Epithelial cell of prostate (primary cell): ENCODE measurements at regions not wholly inside any gene's neighbourhood (a gene's known extent, or its start where the extent isn't known, plus 50 kb on each side); places are given as distances from the start of the nearest gene placed in this dataset.

Source experiments
- DNase-seq: peaks from one replicate; pipeline ENCODE4 v3.0.0-alpha.2; 2011; ENCODE audit warnings: low read depth, low spot score
- H3K27ac ChIP-seq: fragments of 450-650 bp; 2 replicates; pipeline ENCODE4 v1.5.1; 2017; ENCODE audit warnings: mild to moderate bottlenecking

DNA sequence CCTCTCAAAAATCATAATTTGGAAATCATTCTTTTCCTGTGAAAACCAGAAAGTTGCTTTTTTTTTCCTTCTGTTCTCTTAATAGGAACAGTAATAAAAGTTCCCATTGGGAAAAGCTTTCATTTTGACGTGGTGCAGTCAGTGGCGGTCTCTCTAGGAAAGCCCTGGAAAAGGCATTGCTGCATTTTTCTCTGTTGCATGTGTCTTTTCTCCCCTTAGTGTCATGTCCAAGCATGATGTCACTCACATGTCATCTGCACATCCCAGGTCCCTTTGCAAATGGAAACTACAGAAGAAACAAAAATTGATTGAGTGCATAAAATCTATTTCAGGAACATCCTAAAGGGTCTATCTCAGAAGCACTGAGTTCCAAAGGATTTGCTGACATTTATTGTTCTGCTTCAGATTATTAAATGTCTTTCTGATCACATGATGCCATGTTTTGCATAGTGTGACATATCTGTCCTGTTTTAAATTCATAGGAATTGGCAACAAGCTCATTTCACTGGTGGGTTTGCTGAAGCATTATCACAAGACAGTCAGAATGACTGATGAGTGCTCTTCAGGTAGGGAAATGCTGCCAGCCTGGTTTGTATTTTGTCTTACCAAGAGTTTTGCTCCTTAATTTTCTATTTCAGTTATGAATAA is 208.7 kb downstream of the SOX4 start:
- H3K27ac ChIP-seq: no peak overlapping the region
- no peak for DNase-seq

DNA sequence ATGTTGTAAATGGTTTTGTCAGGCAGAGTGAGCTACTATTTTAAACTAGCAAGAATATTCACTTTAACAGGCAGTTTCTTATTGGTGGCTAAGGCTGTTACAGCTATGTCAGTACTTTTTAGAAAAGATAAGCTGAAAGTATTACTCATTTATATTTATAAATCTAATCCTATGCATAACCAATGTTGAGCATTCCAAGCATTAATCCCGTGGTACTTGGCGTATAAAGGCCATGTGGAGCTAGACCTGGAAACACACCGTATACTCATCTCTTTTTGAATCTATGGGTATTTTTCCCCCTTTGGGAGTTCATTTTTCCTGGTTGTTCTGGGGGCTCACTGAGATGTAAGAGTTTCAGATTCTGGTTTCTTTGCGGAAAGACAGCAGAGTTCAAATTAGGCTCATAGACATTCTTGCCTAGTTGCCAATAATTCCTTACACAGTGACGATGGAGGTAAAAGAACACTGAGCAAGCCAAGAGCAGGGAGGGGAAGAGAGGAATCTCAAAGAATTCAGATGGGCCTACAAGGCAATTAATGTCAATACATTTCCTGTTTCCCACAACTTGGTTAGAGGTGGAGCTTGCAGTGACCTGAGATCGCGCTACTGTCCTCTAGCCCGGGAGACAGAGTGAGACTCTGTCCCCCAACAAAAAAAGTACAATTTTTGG is 211.5 kb downstream of the SOX4 start:
- DNase-seq: no peak
- no peak overlapping the region for H3K27ac ChIP-seq

DNA sequence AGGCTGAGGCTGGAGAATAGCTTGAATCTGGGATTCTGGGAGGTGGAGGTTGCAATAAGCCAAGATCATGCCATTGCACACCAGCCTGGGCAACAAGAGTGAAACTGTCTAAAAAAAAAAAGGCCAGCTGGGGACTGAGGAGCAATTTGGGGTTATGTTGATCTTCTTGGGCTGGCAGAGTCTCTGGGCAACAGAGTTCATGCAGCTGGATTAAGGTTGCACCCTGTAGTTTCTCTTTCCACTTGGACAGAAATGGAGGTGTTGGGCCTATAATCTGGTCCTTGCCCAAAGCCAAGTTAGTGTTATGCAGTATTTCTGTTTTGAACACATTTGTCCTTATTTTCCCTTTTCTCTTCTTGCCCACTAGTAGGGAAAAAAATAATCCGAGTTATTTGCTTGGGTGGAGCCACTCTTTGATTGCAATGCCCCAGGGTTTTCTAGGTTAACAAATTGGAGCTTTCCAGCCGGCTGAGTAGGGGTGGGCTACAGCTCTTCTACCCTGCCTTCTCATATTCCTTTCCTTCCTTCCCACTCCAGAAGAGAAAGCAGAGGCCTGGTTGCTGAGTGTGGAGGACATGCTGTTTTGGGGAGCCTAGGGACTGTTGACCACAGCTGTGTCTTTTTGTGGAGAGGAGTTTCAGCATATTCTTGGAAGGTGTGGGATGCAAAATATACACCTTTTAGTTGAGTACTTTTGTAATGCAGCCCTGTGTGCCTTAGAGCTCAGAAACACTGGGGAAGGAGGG is 213.9 kb downstream of the SOX4 start:
- DNase-seq: no peak
- no peak overlapping the region for H3K27ac ChIP-seq

DNA sequence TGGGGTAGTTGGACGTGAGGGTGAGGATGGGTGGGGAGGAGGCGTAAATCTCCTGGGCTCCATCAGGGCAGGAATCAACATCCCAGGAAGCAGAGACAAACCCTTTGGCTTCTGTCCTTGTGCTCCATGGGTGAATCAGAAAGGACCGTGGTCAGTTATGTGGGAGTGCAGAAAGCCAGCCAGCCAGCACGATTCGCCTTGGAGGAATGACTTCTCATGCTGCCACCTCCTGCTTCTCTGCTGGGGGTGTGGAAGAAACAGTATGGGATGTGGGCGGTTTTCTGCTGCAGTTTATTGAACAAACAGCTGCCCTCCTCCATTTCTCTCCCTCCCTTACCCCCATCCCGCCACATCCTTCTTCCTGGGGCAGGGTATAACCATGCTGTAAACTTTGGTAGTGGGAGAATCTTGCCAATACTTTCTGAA is 214.5 kb downstream of the SOX4 start:
- no peak overlapping the region for H3K27ac ChIP-seq
- DNase-seq: no peak

DNA sequence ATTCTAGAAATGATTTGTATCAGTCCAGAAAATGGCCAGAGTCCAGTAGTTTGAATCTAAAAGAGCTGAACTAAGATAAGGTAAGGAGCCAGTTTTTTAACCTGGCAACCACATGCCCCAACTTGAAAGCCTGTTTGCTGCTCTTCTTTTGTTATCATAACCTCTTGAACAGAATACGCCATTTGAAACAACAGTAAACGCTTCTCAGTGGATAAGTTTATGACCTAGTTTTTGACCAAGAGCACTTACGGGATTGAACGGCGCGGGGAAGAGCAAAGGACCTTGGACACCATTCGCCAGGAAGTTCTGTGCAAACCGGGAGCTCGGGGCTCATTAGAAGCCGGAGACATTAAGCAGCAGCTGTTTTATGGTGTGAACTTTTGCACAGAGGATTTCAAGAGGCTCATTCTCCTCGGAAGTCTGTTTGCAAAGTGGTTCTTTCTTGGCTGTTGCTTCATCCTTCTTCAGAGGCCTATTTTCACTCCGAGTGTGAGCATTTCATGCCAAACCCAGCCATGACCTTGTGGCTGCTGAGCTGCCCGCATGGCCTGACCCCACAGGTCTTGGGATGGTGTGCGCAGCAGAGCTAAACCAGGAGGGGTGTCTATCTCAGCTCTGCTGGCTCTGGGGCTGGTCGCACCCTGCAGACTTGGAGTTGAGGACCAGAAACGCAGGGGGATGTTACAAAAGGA is 215.1 kb downstream of the SOX4 start:
- no peak overlapping the region for H3K27ac ChIP-seq
- DNase-seq: no peak

DNA sequence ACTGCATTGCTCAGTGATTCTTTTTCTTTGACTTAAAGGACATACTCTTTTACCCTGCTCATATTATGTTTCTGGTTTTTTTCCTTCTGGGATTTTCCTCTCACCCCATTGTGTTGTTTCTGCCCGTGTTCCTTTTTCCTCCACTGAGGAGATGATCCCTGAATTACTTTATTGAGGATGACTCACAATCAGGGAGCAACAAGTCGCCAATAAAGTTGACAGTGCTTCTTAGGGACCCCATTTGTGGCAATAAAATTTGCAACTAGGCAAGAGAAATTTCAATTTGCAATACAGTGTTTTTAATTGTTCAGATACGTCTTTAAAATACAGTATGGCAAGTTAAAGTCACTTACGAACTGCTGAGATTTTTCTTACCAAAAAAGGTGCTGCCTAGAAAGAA is 217.9 kb downstream of the SOX4 start:
- DNase-seq: no peak
- H3K27ac ChIP-seq: no peak overlapping the region

DNA sequence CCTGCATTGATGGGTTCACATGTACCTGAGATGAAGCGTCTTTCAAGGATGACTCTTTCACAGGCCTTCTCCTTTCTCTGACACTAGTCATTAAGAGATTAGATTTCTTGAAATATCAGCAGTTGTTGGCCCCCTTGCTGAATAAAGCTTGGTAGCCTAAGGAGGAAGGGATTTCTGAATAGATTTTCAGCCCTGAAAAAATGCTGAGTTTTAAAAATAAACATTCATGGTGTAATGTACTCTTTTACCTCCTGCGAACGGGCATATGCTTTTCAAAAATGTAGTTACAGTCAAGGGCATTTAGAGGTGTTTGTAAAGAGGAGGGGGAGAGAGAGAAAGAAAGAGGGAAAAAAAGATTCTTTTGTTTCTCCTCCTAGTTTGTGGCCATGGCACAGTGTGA is 222.7 kb downstream of the SOX4 start:
- no peak for DNase-seq
- no peak overlapping the region for H3K27ac ChIP-seq

DNA sequence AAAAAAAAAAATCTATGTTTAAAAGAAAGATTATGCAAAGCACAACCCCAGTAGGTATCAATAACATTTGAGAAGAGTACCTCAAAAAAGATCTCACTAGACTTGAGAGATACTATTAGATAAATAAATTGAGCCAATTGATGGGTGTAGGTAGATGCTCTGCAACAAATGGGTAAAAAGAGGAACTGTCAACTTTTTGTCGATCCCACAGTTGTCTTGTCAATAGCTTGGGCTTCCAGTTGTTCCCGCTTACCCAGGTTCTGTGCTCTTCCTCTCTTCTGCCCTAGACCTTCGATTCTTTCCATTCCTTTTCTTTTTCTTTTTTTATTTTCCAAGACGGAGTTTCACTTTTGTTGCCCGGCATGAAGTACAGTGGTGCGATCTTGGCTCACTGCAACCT is 226.9 kb downstream of the SOX4 start:
- H3K27ac ChIP-seq: no peak overlapping the region
- no peak for DNase-seq

DNA sequence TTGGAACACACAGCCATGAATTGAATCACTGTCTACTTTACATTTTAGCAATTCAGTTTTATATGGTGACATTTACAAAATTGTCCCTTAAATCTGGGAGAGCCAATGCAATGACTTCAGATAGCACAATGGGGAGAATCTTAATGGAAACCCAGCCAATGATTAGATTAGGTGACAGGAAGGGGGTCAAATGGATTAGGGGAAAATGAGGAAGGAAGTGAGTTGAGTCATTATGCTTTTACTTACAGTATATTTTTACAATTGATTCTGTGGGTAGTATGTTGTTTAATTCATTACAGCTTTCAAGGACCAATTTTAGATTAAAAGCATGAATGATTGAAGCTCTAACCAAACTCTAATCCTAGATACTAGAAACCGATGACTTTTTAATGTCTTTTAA is 229.8 kb downstream of the SOX4 start:
- H3K27ac ChIP-seq: no peak overlapping the region
- no peak for DNase-seq

DNA sequence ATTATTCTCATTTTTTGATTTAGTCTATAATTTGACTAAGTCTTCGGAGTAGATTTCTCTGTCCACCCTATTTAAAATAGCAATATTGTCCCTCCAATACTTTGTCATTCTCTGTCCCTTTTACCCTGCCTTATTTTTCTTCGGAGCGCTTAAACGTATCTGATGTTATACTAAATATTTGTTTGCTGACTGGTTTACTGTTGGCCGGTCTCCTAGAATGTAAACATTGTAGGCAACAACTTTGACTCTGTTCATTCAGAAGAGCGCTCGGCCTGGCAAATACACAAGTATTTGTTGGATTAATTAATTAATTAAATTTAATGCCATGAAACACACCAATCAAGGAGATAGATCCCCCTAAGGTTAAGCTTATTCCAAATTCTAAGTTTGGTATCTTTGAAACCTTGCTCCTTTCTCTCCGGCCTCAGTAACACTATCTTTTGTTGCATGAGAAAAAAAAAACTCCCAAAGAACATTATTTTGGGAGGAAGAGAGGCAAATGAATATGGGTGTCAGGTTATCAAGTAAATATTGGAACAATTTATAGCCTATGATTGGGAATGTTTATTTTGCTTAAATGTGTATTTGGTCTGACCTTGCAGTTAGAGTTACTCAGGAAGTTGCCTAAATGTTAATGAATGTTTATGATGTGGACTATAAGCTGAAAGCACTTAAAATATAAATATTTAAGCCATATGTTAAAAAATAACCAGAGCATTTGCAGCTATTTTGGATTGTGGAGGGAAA is 231.1 kb downstream of the SOX4 start:
- no peak for DNase-seq

DNA sequence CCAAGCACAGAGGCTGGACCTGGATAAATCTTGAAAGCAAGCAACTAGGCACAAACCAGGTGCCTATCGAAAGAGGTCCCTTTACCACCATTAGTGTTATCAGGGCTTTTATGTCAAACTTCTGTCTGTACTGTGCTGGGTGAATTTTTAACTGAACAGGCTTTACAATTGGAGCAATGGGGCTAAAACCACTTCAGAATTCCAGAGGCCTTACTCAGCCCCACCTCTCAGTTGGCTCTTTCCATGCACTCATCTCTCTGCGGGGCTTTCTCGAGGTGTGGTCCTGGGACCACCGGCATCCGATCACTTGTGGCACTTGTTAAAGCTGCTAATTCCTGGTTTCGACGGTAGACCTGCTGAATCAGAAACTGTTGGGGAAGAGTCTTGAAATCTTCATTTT is 232.5 kb downstream of the SOX4 start:
- H3K27ac ChIP-seq: no peak overlapping the region
- no peak for DNase-seq

More for the DNA sequence above, 231.1 kb downstream of the SOX4 start:
- H3K27ac ChIP-seq: no peak overlapping the region

DNA sequence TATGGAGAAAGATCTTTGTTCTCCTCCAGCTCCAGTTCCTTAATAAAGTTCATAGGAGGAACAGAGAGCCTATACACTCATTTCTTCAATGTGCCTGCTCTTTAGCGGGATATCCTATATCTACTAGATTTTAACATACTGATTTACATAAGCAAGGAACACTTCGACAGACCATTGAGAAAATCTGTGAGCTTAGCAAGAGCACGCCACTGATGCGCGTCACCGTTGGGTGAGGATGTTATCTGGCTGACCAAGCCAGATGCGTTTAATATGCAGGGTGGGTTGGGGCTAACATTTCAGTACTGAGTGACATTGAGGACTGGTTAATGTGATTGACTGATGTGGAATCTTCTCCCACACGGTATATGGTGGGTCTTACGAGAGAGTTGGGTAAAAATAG is 233.4 kb downstream of the SOX4 start:
- DNase-seq: no peak
- H3K27ac ChIP-seq: no peak overlapping the region

DNA sequence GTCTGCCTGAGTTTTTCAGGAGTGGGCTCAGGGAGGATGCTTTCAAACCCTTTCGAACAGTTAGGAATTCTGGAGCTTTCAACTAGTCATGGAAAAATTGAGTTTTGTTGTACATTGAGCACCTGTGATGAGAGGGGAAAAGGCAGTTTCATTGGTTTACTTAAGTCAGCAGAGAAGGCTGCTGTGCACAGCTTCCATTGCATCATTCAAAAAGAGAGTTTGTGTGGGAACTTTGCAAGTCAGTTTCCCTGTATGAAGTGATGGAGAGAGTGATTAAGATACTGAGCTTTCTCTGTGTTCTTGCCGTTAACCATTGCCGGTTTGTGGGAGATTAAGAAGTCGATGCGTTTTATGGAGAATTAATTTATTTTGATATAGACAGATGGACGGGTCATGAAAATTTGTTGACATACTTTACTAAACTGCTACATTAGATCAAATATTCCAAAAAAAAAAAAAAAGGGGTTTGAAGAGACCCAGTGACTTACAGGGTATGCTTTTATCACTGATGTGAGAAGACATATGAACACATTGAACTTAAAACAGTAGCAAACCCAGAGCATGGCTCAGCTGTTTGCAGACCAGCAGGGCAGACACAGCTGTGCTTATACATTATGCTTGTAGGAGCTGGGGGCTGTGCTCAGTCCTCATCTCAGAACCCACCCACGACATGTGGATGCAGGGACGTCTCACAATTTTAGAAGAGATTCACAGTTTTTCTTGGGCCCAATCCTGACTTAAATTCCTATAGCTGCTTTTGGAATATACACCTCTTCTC is 234.1 kb downstream of the SOX4 start:
- no peak overlapping the region for H3K27ac ChIP-seq
- DNase-seq: no peak

DNA sequence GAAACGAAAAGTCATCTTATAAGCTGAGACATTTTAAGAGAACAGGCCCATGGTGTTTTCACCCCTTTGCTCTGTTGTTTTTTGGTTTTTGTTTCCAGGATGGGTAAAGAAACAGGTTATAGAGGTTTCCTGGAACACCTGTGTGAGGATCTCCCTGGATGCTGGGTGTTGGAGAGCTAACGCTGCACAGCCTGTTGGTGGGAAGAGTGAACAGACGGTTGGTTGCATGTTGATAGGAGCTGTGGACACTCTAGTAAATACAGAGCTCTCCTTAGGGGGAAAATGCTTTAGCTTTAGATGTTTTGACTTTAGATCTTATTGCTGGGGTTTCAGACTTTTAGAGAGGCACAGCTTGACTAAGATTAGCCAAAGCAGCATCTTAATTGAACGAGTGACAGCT is 235.2 kb downstream of the SOX4 start:
- DNase-seq: no peak
- H3K27ac ChIP-seq: no peak overlapping the region

DNA sequence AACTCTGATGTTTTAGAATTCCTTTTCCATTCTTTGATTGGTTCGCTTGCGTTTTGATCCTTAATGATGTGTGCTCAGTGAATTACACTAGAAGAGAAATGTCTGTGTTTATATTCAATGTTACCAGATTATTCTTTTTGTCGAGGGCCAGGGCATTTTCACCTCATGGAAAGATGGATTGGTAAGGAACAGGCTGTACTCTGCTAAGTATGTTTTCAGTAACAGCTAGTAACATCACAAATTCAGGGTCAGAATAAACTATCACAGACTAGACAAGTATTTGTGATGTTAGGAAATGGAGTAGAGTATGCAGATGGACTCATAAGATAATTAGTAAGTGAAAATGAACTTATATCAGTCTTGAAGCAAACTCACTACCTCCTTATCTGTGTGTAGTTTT is 235.6 kb downstream of the SOX4 start:
- no peak for DNase-seq
- no peak overlapping the region for H3K27ac ChIP-seq

DNA sequence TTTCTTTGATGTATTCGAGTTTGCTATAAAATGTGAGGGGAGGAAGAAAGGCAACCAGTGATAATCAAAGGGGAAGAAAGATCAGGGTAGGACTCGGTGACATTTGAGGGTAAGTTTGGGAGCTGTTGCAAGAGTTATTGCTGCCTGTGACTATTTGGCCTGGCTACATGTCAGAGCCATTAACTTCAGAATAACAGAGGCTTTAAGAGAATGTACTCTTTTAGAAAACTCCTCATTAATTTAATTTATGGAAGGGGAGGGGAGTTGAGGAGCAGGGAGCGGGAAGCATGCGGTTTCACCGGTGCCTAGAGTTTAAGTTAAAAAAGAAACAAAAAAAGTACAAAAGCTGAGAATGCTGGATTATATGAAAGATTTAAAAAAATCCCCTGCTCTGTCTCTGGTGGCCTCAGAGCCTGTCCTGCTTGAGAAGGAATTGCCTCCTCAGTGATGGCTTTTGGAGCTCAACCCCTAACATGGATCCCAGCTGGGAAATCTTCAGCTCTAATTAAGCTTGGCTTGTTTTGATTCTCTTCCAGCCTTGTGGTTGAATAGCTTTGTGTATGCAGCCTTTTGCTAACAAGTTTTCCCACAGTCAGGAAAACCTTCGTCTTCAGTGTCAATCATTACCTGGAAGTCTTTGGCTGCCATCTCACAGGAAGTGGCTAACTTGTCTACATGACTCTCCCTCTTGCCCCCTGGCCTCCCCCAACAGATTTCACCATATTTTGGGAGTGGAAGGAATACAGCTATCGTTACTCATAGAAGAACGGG is 238.2 kb downstream of the SOX4 start:
- no peak for DNase-seq
- no peak overlapping the region for H3K27ac ChIP-seq

DNA sequence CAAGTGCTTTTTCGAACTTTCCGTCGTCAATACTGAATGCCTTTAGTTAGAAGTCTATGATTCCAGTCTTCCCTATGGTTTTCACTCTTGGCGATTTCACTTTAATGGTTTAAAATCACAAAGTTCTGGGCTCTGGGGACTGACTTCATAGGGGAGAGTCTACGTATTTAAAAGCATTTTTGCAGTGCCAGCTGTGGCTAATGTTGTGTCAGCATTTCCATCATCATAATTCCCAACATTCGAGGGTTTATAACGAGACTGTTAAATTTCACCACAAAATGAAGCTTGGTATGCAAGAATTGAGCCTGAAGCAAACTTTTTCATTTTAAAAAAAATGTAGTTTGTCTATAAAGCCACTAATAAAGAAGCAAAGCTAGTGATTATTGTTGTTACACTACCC is 242.7 kb downstream of the SOX4 start:
- no peak overlapping the region for H3K27ac ChIP-seq

DNA sequence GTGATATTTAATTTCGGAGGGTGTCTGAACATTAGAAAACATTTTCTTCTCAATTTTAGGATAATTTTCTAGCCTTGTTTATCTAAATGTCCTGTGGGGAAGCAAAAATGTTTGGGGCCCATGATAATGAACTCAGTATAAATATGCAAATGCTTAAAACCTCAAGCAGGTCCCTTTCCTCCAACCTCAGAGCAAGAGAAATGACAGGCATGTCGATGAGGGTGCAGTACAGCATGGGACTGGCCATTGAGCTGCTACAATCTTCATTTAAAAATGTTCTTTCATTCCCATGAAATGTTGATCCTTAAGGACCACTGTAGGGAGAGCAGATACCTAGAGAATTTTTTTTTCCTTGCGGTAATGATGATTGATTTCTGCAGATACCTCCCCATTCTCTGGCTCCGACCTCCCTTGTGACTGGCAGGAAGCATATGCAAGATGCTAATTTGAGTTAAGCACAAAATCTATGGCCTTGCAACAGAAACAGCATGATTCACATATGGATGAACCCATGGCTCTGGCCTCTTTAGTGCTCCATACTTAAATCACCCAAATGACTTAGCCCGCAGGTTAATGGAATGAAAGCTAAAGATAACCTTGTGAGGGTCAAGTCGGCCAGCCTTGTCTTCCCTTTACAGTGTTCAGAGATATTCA is 243.3 kb downstream of the SOX4 start:
- no peak for DNase-seq
- H3K27ac ChIP-seq: no peak overlapping the region

More for the DNA sequence above, 242.7 kb downstream of the SOX4 start:
- DNase-seq: no peak
